Sigmoid colon (tissue), 6 donors: ENCODE measurements at regions not wholly inside any gene's neighbourhood (a gene's known extent, or its start where the extent isn't known, plus 50 kb on each side); places are given as distances from the start of the nearest gene placed in this dataset.

ENCODE experiments used
- DNase-seq: peaks from one replicate; pipeline ENCODE4 v3.0.0-alpha.2; 2019
- H3K27ac ChIP-seq, 4 donors: fragments of 200-600 bp; sonication (generic); one replicate each; pipeline ENCODE4 v1.5.1; 2016 to 2019; ENCODE audit warnings: mild to moderate bottlenecking in 1 of 4
- H3K27me3 ChIP-seq, 3 donors: fragments of 200-600 bp; sonication (generic); one replicate each; pipeline ENCODE4 v1.5.1; 2019; ENCODE audit warnings: mild to moderate bottlenecking in 1 of 3
- H3K36me3 ChIP-seq, 4 donors: fragments of 200-600 bp; sonication (generic); one replicate each; pipeline ENCODE4 v1.5.1; 2016 to 2019
- H3K4me1 ChIP-seq, 4 donors: fragments of 200-600 bp; sonication (generic); one replicate each; pipeline ENCODE4 v1.5.1; 2017 to 2019
- H3K4me3 ChIP-seq, 4 donors: fragments of 200-600 bp; sonication (generic); one replicate each; pipeline ENCODE4 v1.5.1; 2017 to 2019; ENCODE audit warnings: mild to moderate bottlenecking in 2 of 4, moderate library complexity in 1 of 4
- H3K9me3 ChIP-seq, 4 donors: fragments of 200-600 bp in 3 of 4; sonication (generic) in 3 of 4; one replicate each; pipeline versions ENCODE4 v1.5.1 to v1.6.1; 2013 to 2019
- EP300 ChIP-seq, 4 donors: sonication (generic); formaldehyde crosslinking; IDR thresholded peaks; one replicate each; pipeline ENCODE4 v1.6.1; 2017; ENCODE audit warnings: antibody characterized with exemption in 4 of 4
- POLR2A ChIP-seq, 2 donors: fragments of 450-650 bp; IDR thresholded peaks; one replicate each; pipeline ENCODE4 v1.6.1; 2016; ENCODE audit warnings: antibody characterized with exemption in 2 of 2, mild to moderate bottlenecking in 2 of 2, moderate library complexity in 2 of 2
- POLR2AphosphoS5 ChIP-seq, 4 donors: sonication (generic); formaldehyde crosslinking; IDR thresholded peaks; one replicate each; pipeline ENCODE4 v1.6.1; 2017; ENCODE audit warnings: antibody characterized with exemption in 4 of 4
- WGBS, 2 donors: extraction: QIAGEN DNeasy Blood & Tissue Kit; methylation state at CpG; one replicate each; pipeline ENCODE4 v1.1.7; 2013; 5-methylcytosine and 5-hydroxymethylcytosine counted together
- intact Hi-C: fragments of 100-400 bp; cut with DNase I; formaldehyde crosslinking; loops from one replicate; pipeline ENCODE4 v1.15.1; 2023
- TF ChIP-seq, protein P1 (sequence below), 4 experiments: fragments of 450-650 bp in 3 of 4; fragments of 200-600 bp in 1 of 4; IDR thresholded peaks; one replicate each; pipeline ENCODE4 v1.5.1; 2016 to 2019; ENCODE audit warnings: antibody characterized with exemption in 4 of 4, mild to moderate bottlenecking in 3 of 4, moderate library complexity in 2 of 4
- donor health status: healthy with polysubstance abuse.
- donor health status: healthy.

DNA sequence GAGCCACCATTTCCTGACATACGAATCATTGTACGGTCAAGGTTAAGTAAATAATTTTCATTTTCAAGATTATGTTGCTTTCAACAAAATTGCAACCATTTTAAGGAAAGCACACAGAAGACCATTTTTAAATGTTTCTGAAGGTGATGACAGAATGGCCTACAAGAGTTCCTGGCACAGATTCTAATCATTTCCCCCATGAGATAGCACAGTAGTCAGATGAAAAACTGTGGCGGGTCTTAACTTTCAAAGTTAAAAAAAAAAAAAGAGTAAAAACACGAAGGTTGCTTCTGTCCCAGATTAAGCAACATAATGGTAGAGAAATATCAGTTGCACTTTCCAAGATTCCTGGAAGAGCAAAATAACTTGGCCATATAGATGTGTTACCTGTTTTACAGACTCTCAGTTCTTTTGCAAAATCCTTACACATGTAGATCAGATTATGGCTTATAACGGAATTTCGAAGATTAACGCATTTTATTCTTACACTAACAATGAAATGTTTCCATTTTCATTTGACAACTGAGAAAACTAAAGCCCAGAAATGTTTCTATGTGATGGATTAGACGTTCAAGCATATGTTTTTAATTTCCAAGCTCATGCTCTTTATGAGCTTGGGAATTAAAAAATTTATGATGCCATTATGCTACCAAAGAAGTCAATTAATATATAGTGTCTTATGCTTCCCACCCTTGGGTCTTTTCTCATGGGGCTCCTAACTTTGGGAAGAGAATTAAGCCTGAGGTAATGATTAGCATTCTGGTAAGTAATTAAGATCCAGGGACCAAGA, 335.1 kb upstream of the CLNK start:
- DNase-seq, result no peak
- Histone ChIP-seq H3K27ac (no peak overlapping the region), H3K9me3 (no peaks in the 10 kb centered on the region), H3K4me3 (no peak overlapping the region), H3K27me3 (no peaks in the 10 kb centered on the region), H3K4me1 (no peaks in the 10 kb centered on the region), H3K36me3 (no peaks in the 10 kb centered on the region)
- 82 to 86% methylated on average over 8 of the region's 8 CpGs for WGBS, 2 donors
- intact Hi-C loops, result no loop called here
- TF ChIP-seq, protein P1, sequence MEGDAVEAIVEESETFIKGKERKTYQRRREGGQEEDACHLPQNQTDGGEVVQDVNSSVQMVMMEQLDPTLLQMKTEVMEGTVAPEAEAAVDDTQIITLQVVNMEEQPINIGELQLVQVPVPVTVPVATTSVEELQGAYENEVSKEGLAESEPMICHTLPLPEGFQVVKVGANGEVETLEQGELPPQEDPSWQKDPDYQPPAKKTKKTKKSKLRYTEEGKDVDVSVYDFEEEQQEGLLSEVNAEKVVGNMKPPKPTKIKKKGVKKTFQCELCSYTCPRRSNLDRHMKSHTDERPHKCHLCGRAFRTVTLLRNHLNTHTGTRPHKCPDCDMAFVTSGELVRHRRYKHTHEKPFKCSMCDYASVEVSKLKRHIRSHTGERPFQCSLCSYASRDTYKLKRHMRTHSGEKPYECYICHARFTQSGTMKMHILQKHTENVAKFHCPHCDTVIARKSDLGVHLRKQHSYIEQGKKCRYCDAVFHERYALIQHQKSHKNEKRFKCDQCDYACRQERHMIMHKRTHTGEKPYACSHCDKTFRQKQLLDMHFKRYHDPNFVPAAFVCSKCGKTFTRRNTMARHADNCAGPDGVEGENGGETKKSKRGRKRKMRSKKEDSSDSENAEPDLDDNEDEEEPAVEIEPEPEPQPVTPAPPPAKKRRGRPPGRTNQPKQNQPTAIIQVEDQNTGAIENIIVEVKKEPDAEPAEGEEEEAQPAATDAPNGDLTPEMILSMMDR (IDR thresholded peaks at IDR 0.05), result no peak
- TF ChIP-seq POLR2AphosphoS5 (IDR thresholded peaks at IDR 0.05) (no peak), EP300 (IDR thresholded peaks at IDR 0.05) (no peak)

GRCh38 chr4:11014199-11014598, 329.6 kb upstream of the CLNK start:
- DNase-seq, result no peak
- Histone ChIP-seq H3K4me1 (no peaks in the 10 kb centered on the region), H3K27me3 (no peaks in the 10 kb centered on the region), H3K27ac (no peak overlapping the region), H3K4me3 (no peak overlapping the region), H3K9me3 (no peaks in the 10 kb centered on the region), H3K36me3 (no peaks in the 10 kb centered on the region)
- intact Hi-C loops, result no loop called here
- no peak for TF ChIP-seq POLR2AphosphoS5 (IDR thresholded peaks at IDR 0.05)
- no peak for TF ChIP-seq EP300 (IDR thresholded peaks at IDR 0.05)
- TF ChIP-seq, protein P1 (IDR thresholded peaks at IDR 0.05), result no peak
- TF ChIP-seq POLR2A (IDR thresholded peaks at IDR 0.05), result no peak

- Histone ChIP-seq H3K4me1 (no peaks in the 10 kb centered on the region), H3K4me3 (no peak overlapping the region), H3K27ac (no peak overlapping the region), H3K36me3 (no peaks in the 10 kb centered on the region), H3K9me3 (no peaks in the 10 kb centered on the region), H3K27me3 (no peaks in the 10 kb centered on the region)
- no peak for DNase-seq
- no peak for TF ChIP-seq EP300 (IDR thresholded peaks at IDR 0.05)
- TF ChIP-seq POLR2A (IDR thresholded peaks at IDR 0.05), result no peak
- TF ChIP-seq, protein P1 (IDR thresholded peaks at IDR 0.05), result no peak
- TF ChIP-seq POLR2AphosphoS5 (IDR thresholded peaks at IDR 0.05), result no peak
- intact Hi-C loops, result no loop called here
- WGBS, 2 donors, result 80 to 88% methylated on average over 3 of the region's 3 CpGs
Measured at GRCh38 chr4:11013094-11013664, 328.6 kb upstream of the CLNK start.

DNA sequence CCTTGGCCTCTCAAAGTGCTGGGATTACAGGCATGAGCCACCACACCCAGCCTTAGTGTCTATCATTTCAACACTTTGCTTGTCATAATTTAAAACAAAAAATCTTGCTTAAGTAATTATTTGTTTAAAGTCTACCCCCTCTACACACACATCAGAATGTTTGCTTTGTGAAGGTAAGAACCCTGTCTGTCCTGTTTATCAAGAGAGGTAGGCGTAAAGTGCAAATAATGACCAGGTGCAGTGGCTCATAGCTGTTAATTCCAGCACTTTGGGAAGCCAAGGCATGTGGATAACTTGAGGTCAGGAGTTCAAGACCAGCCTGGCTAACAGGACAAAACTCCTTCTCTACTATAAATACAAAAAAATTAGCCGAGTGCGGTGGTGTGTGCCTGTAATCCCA, 326.7 kb upstream of the CLNK start:
- intact Hi-C loops, result no loop called here
- Histone ChIP-seq H3K36me3 (no peaks in the 10 kb centered on the region), H3K4me3 (no peak overlapping the region), H3K4me1 (no peaks in the 10 kb centered on the region), H3K27me3 (no peaks in the 10 kb centered on the region), H3K9me3 (no peaks in the 10 kb centered on the region), H3K27ac (no peak overlapping the region)
- TF ChIP-seq, protein P1 (IDR thresholded peaks at IDR 0.05), result no peak
- TF ChIP-seq EP300 (IDR thresholded peaks at IDR 0.05) (no peak), POLR2A (IDR thresholded peaks at IDR 0.05) (no peak), POLR2AphosphoS5 (IDR thresholded peaks at IDR 0.05) (no peak)
- no peak for DNase-seq
- WGBS, 2 donors, result 60 to 74% methylated on average over 3 of the region's 3 CpGs
